ENCODE measurements at regions not wholly inside any gene's neighbourhood (a gene's known extent, or its start where the extent isn't known, plus 50 kb on each side); places are given as distances from the start of the nearest gene placed in this dataset.

- TF ChIP-seq CTCF (IDR thresholded peaks at IDR 0.05) = no peak
- intact Hi-C loops (cut with DNase I, micrococcal nuclease) = no loop called here
- Histone ChIP-seq H3K4me3 (no peak overlapping the region), H3K4me1 (ENCODE audit: low read depth) (peaks cover 14% of the 10 kb centered on the region), H3K36me3 (ENCODE audit: low read depth) (no peaks in the 10 kb centered on the region), H3K9me3 (no peaks in the 10 kb centered on the region)
- no peak for ATAC-seq
- DNase-seq = no peak
Observed at GRCh38 chr7:26512737-26513136, 221.1 kb downstream of the SNX10 start.

GRCh38 chr7:26513948-26514347, 222.3 kb downstream of the SNX10 start:
- H3K4me1 ChIP-seq (ENCODE audit: low read depth) = peaks cover 12% of the 10 kb centered on the region
- no peak overlapping the region for H3K4me3 ChIP-seq
- no peaks in the 10 kb centered on the region for H3K9me3 ChIP-seq
- no peak for ATAC-seq
- no peak for DNase-seq
- intact Hi-C loops (cut with DNase I, micrococcal nuclease) = no loop called here
- TF ChIP-seq CTCF (IDR thresholded peaks at IDR 0.05) = no peak
- no peaks in the 10 kb centered on the region for H3K36me3 ChIP-seq (ENCODE audit: low read depth)

GRCh38 chr7:26514633-26515032, 223.0 kb downstream of the SNX10 start:
- intact Hi-C loops (cut with DNase I, micrococcal nuclease) = no loop called here

GRCh38 chr7:26515314-26515842, 223.7 kb downstream of the SNX10 start:
- Histone ChIP-seq H3K36me3 (ENCODE audit: low read depth) (no peaks in the 10 kb centered on the region), H3K4me1 (ENCODE audit: low read depth) (peaks cover 12% of the 10 kb centered on the region), H3K9me3 (no peaks in the 10 kb centered on the region), H3K4me3 (no peak overlapping the region)
- ATAC-seq (peak; percentile 94), DNase-seq (peak; percentile 77 to 79 (median 78))
- TF ChIP-seq CTCF (IDR thresholded peaks at IDR 0.05) = no peak
- intact Hi-C loops (cut with DNase I, micrococcal nuclease) = no loop called here

More at GRCh38 chr7:26514633-26515032, 223.0 kb downstream of the SNX10 start:
- no peak overlapping the region for H3K4me3 ChIP-seq
- H3K9me3 ChIP-seq = no peaks in the 10 kb centered on the region
- DNase-seq = no peak
- no peak for TF ChIP-seq CTCF (IDR thresholded peaks at IDR 0.05)
- no peak for ATAC-seq
- no peaks in the 10 kb centered on the region for H3K36me3 ChIP-seq (ENCODE audit: low read depth)
- peaks cover 12% of the 10 kb centered on the region for H3K4me1 ChIP-seq (ENCODE audit: low read depth)

- no peak overlapping the region for H3K4me3 ChIP-seq
- TF ChIP-seq CTCF (IDR thresholded peaks at IDR 0.05) = no peak
- DNase-seq = no peak
- H3K4me1 ChIP-seq (ENCODE audit: low read depth) = no peaks in the 10 kb centered on the region
- H3K36me3 ChIP-seq (ENCODE audit: low read depth) = no peaks in the 10 kb centered on the region
- intact Hi-C loops (cut with DNase I, micrococcal nuclease) = no loop called here
- H3K9me3 ChIP-seq = no peaks in the 10 kb centered on the region
- no peak for ATAC-seq
Observed at GRCh38 chr7:26520483-26520882, 228.8 kb downstream of the SNX10 start.

GRCh38 chr7:26522633-26523032, 231.0 kb downstream of the SNX10 start:
- Histone ChIP-seq H3K36me3 (ENCODE audit: low read depth) (no peaks in the 10 kb centered on the region), H3K4me1 (ENCODE audit: low read depth) (no peaks in the 10 kb centered on the region), H3K4me3 (no peak overlapping the region), H3K9me3 (no peaks in the 10 kb centered on the region)
- intact Hi-C loops (cut with DNase I, micrococcal nuclease) = no loop called here
- ATAC-seq (no peak), DNase-seq (no peak)
- TF ChIP-seq CTCF (IDR thresholded peaks at IDR 0.05) = no peak
